GM23338 (cell line): ENCODE measurements at regions not wholly inside any gene's neighbourhood (a gene's known extent, or its start where the extent isn't known, plus 50 kb on each side); places are given as distances from the start of the nearest gene placed in this dataset.

Experiments used
- CTCF ChIP-seq, 2 experiments: fragments of 200-600 bp in 1 of 2; sonication (generic) in 1 of 2; conservative IDR thresholded peaks; 2 replicates each; pipeline versions ENCODE4 v1.5.1 to v1.6.1; 2016 to 2017; ENCODE audit warnings: antibody characterized with exemption in 2 of 2, low read depth in 2 of 2, mild to moderate bottlenecking in 2 of 2, moderate library complexity in 1 of 2
- EZH2 ChIP-seq: fragments of 200-600 bp; sonication (generic); IDR thresholded peaks from one replicate; pipeline ENCODE4 v1.8.0; 2017; ENCODE audit warnings: antibody characterized with exemption, mild to moderate bottlenecking, low read depth; ENCODE audit not compliant: unreplicated experiment
- EZH2phosphoT487 ChIP-seq: fragments of 200-600 bp; sonication (generic); IDR thresholded peaks from one replicate; pipeline ENCODE4 v1.8.1; 2018; ENCODE audit warnings: antibody characterized with exemption; ENCODE audit not compliant: unreplicated experiment
- POLR2AphosphoS5 ChIP-seq: IDR thresholded peaks from 2 replicates; pipeline ENCODE4 v1.6.1; 2016; ENCODE audit warnings: antibody characterized with exemption, low read depth
- REST ChIP-seq: IDR thresholded peaks from one replicate; pipeline ENCODE4 v1.6.1; 2018; ENCODE audit warnings: antibody characterized with exemption; ENCODE audit not compliant: unreplicated experiment

- TF ChIP-seq CTCF (conservative IDR thresholded peaks at IDR 0.05; ENCODE audit: low read depth in 2 of 2) (peak in 1 of 2 experiments; percentile 62; a peak in 3 of 4 replicates), POLR2AphosphoS5 (no peak), EZH2 (no peak), REST (no peak), EZH2phosphoT487 (no peak)
These were observed 150.5 kb downstream of the CYP26A1 start for GRCh38 chr10:93224005-93224779.
